ENCODE measurements at regions not wholly inside any gene's neighbourhood (a gene's known extent, or its start where the extent isn't known, plus 50 kb on each side); places are given as distances from the start of the nearest gene placed in this dataset.

- Mint-ChIP-seq H3K36me3 (ENCODE audit: low read depth) (peaks cover 1% of the 10 kb centered on the region), H3K4me1 (ENCODE audit: low read depth) (no peaks in the 10 kb centered on the region), H3K4me3 (ENCODE audit: unreplicated experiment) (no peak overlapping the region), H3K9me3 (ENCODE audit: low read depth) (peaks cover 6% of the 10 kb centered on the region), H3K27ac (ENCODE audit: unreplicated experiment) (no peak overlapping the region), H3K27me3 (ENCODE audit: low read depth) (peaks cover 4% of the 10 kb centered on the region)
- DNase-seq (ENCODE audit: low spot score): no peak
- no peak for TF ChIP-seq CTCF (IDR thresholded peaks at IDR 0.05)
Measured at GRCh38 chr5:116813356-116813755, 238.7 kb upstream of the SEMA6A start.

- no peak overlapping the region for H3K27ac Mint-ChIP-seq (ENCODE audit: unreplicated experiment)
- no peak for TF ChIP-seq CTCF (IDR thresholded peaks at IDR 0.05)
- H3K27me3 Mint-ChIP-seq (ENCODE audit: low read depth): peaks cover 4% of the 10 kb centered on the region
- H3K9me3 Mint-ChIP-seq (ENCODE audit: low read depth): peaks cover 6% of the 10 kb centered on the region
- H3K36me3 Mint-ChIP-seq (ENCODE audit: low read depth): peaks cover 1% of the 10 kb centered on the region
- H3K4me3 Mint-ChIP-seq (ENCODE audit: unreplicated experiment): no peak overlapping the region
- H3K4me1 Mint-ChIP-seq (ENCODE audit: low read depth): no peaks in the 10 kb centered on the region
- DNase-seq (ENCODE audit: low spot score): no peak
Measured at GRCh38 chr5:116810951-116811350, 236.3 kb upstream of the SEMA6A start.

- Mint-ChIP-seq H3K4me1 (ENCODE audit: low read depth) (no peaks in the 10 kb centered on the region), H3K27ac (ENCODE audit: unreplicated experiment) (no peak overlapping the region), H3K36me3 (ENCODE audit: low read depth) (no peaks in the 10 kb centered on the region), H3K9me3 (ENCODE audit: low read depth) (no peaks in the 10 kb centered on the region), H3K27me3 (ENCODE audit: low read depth) (peaks cover 6% of the 10 kb centered on the region), H3K4me3 (ENCODE audit: unreplicated experiment) (no peak overlapping the region)
- no peak for TF ChIP-seq CTCF (IDR thresholded peaks at IDR 0.05)
- DNase-seq (ENCODE audit: low spot score): no peak
Measured at GRCh38 chr5:116806836-116807235, 232.2 kb upstream of the SEMA6A start.

GRCh38 chr5:116799401-116799800, 224.8 kb upstream of the SEMA6A start:
- Mint-ChIP-seq H3K27me3 (ENCODE audit: low read depth) (peaks cover under 1% of the 10 kb centered on the region), H3K36me3 (ENCODE audit: low read depth) (no peaks in the 10 kb centered on the region), H3K9me3 (ENCODE audit: low read depth) (peaks cover 10% of the 10 kb centered on the region), H3K27ac (ENCODE audit: unreplicated experiment) (no peak overlapping the region), H3K4me1 (ENCODE audit: low read depth) (no peaks in the 10 kb centered on the region), H3K4me3 (ENCODE audit: unreplicated experiment) (no peak overlapping the region)
- no peak for TF ChIP-seq CTCF (IDR thresholded peaks at IDR 0.05)
- no peak for DNase-seq (ENCODE audit: low spot score)

GRCh38 chr5:116795189-116795588, 220.6 kb upstream of the SEMA6A start:
- Mint-ChIP-seq H3K36me3 (ENCODE audit: low read depth) (no peaks in the 10 kb centered on the region), H3K27ac (ENCODE audit: unreplicated experiment) (no peak overlapping the region), H3K27me3 (ENCODE audit: low read depth) (no peaks in the 10 kb centered on the region), H3K4me1 (ENCODE audit: low read depth) (no peaks in the 10 kb centered on the region), H3K9me3 (ENCODE audit: low read depth) (peaks cover 10% of the 10 kb centered on the region), H3K4me3 (ENCODE audit: unreplicated experiment) (no peak overlapping the region)
- no peak for DNase-seq (ENCODE audit: low spot score)
- TF ChIP-seq CTCF (IDR thresholded peaks at IDR 0.05): no peak
